HG03097 (cell line): ENCODE measurements at regions not wholly inside any gene's neighbourhood (a gene's known extent, or its start where the extent isn't known, plus 50 kb on each side); places are given as distances from the start of the nearest gene placed in this dataset.

Experiments used
- ATAC-seq: cut with Tn5 transposase; IDR thresholded peaks from one replicate; pipeline ENCODE4 v1.9.1; 2021; ENCODE audit not compliant: unreplicated experiment, low FRiP score

- ATAC-seq, result no peak
These were observed 501.0 kb downstream of the GLRX3 start for GRCh38 chr10:130637089-130637676.

GRCh38 chr10:130638991-130639390 is 502.8 kb downstream of the GLRX3 start:
- ATAC-seq, result no peak

- ATAC-seq, result no peak
These were observed 506.7 kb downstream of the GLRX3 start for GRCh38 chr10:130642926-130643325.

- no peak for ATAC-seq
These were observed 511.1 kb downstream of the GLRX3 start for GRCh38 chr10:130647341-130647740.

- ATAC-seq, result no peak
These were observed 512.6 kb downstream of the GLRX3 start for GRCh38 chr10:130648807-130649206.

GRCh38 chr10:130652544-130652943 is 516.4 kb downstream of the GLRX3 start:
- no peak for ATAC-seq

GRCh38 chr10:130652964-130653578 is 516.9 kb downstream of the GLRX3 start:
- ATAC-seq, result no peak

GRCh38 chr10:130654726-130655125 is 518.5 kb downstream of the GLRX3 start:
- no peak for ATAC-seq

GRCh38 chr10:130655313-130656186 is 519.4 kb downstream of the GLRX3 start:
- no peak for ATAC-seq

- ATAC-seq, result no peak
These were observed 520.0 kb downstream of the GLRX3 start for GRCh38 chr10:130656187-130656575.

GRCh38 chr10:130656582-130657133 is 520.5 kb downstream of the GLRX3 start:
- no peak for ATAC-seq

GRCh38 chr10:130658687-130659290 is 522.6 kb downstream of the GLRX3 start:
- ATAC-seq, result no peak

- ATAC-seq, result no peak
These were observed 523.3 kb downstream of the GLRX3 start for GRCh38 chr10:130659528-130659927.

GRCh38 chr10:130660266-130660665 is 524.1 kb downstream of the GLRX3 start:
- no peak for ATAC-seq

GRCh38 chr10:130661419-130661818 is 525.2 kb downstream of the GLRX3 start:
- ATAC-seq, result no peak

- no peak for ATAC-seq
These were observed 526.6 kb downstream of the GLRX3 start for GRCh38 chr10:130662775-130663174.

- no peak for ATAC-seq
These were observed 528.3 kb downstream of the GLRX3 start for GRCh38 chr10:130664526-130664925.

- ATAC-seq, result no peak
These were observed 530.0 kb downstream of the GLRX3 start for GRCh38 chr10:130666215-130666614.

- ATAC-seq, result no peak
These were observed 550.6 kb downstream of the GLRX3 start for GRCh38 chr10:130686689-130687300.

GRCh38 chr10:130687566-130687965 is 551.4 kb downstream of the GLRX3 start:
- no peak for ATAC-seq
